ENCODE measurements at regions not wholly inside any gene's neighbourhood (a gene's known extent, or its start where the extent isn't known, plus 50 kb on each side); places are given as distances from the start of the nearest gene placed in this dataset.

DNA sequence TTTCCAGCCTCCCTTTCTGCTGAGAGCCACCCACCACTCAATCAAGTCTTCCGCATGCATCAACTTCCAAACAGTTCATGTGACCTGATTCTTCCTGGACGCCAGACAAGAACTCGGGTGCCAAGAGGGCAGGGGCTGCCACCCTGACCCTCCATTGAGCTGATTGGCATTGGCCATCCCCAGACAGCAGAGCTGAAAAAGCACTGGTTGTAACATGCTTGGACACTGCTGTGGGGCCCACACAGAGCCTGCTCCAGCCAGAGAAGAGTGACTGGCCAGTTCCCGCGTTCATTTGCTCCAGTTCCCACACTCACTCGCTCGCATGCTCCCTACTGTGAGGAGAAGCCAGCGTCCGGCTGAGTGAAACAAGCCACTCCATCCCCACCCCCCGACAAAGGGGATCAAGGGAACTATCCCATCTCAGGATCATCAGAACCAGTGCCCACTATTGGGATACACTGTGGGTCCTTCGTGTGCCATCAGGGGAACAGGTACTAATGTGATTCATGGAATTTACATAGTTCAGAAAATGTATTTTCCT, 420.3 kb downstream of the NPHP4 start:
- FAIRE-seq, result no peak
- in situ Hi-C loops (cut with MboI) (no loop called here), intact Hi-C loops (cut with micrococcal nuclease; ENCODE audit: unreplicated experiment) (no loop called here)
- DNase-seq (ENCODE audit: low read depth, low spot score), result no peak
- no TSS peak for BruUV-seq (replicated peaks)
- Histone ChIP-seq H3K4me2 (ENCODE audit: control insufficient read depth, insufficient read depth) (no peak overlapping the region), H3K27me3 (replicated peaks in 1 of 2; ENCODE audit: control insufficient read depth in 2 of 2, insufficient read depth in 2 of 2, low read length in 1 of 2) (no peaks in the 10 kb centered on the region), H3K4me1 (ENCODE audit: control insufficient read depth, insufficient read depth, low read length) (no peaks in the 10 kb centered on the region), H3K79me2 (ENCODE audit: control insufficient read depth, insufficient read depth, low read length) (no peaks in the 10 kb centered on the region), H2AFZ (ENCODE audit: control insufficient read depth, low read depth, low read length) (no peak overlapping the region), H3K4me3 (no peak overlapping the region), H3K9me3 (replicated peaks; ENCODE audit: control insufficient read depth, insufficient read depth, low read length) (no peaks in the 10 kb centered on the region; the same call in 2 of the 3 replicates), H4K20me1 (ENCODE audit: control insufficient read depth, insufficient read depth) (no peaks in the 10 kb centered on the region), H3K27ac (ENCODE audit: control insufficient read depth, insufficient read depth) (no peak overlapping the region), H3K9ac (ENCODE audit: control insufficient read depth, insufficient read depth, low read length) (no peak overlapping the region), H3K36me3 (ENCODE audit: control insufficient read depth in 2 of 2, insufficient read depth in 2 of 2, low read length in 1 of 2) (no peaks in the 10 kb centered on the region)
- TF ChIP-seq, protein P1, sequence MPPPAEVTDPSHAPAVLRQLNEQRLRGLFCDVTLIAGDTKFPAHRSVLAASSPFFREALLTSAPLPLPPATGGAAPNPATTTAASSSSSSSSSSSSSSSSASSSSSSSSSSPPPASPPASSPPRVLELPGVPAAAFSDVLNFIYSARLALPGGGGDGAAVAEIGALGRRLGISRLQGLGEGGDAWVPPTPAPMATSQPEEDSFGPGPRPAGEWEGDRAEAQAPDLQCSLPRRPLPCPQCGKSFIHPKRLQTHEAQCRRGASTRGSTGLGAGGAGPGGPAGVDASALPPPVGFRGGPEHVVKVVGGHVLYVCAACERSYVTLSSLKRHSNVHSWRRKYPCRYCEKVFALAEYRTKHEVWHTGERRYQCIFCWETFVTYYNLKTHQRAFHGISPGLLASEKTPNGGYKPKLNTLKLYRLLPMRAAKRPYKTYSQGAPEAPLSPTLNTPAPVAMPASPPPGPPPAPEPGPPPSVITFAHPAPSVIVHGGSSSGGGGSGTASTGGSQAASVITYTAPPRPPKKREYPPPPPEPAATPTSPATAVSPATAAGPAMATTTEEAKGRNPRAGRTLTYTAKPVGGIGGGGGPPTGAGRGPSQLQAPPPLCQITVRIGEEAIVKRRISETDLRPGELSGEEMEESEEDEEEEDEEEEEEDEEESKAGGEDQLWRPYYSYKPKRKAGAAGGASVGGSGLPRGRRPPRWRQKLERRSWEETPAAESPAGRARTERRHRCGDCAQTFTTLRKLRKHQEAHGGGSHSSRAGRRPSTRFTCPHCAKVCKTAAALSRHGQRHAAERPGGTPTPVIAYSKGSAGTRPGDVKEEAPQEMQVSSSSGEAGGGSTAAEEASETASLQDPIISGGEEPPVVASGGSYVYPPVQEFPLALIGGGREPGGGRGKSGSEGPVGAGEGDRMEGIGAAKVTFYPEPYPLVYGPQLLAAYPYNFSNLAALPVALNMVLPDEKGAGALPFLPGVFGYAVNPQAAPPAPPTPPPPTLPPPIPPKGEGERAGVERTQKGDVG (CRISPR knock-in tag; IDR thresholded peaks at IDR 0.05), result no peak
- TF ChIP-seq, protein P2, sequence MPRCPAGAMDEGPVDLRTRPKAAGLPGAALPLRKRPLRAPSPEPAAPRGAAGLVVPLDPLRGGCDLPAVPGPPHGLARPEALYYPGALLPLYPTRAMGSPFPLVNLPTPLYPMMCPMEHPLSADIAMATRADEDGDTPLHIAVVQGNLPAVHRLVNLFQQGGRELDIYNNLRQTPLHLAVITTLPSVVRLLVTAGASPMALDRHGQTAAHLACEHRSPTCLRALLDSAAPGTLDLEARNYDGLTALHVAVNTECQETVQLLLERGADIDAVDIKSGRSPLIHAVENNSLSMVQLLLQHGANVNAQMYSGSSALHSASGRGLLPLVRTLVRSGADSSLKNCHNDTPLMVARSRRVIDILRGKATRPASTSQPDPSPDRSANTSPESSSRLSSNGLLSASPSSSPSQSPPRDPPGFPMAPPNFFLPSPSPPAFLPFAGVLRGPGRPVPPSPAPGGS (IDR thresholded peaks at IDR 0.05; ENCODE audit: borderline replicate concordance, insufficient read depth, low read depth, low read length, poor library complexity, severe bottlenecking), result no peak
- no peak for TF ChIP-seq BHLHE40 (IDR thresholded peaks at IDR 0.05; ENCODE audit: borderline replicate concordance in 1 of 2, low read depth in 2 of 2, low read length in 1 of 2)
- ChIA-PET CTCF (no interaction called here), SMC1A (ENCODE audit: uncharacterized antibody, unreplicated experiment) (no interaction called here), RAD21 (ENCODE audit: unreplicated experiment) (no interaction called here), POLR2A (no interaction called here)
- no peak for ATAC-seq
- WGBS (ENCODE audit: insufficient coverage, insufficient replicate concordance, low lambda C conversion rate, missing lambda C conversion rate), result 45% methylated on average over 10 of the region's 11 CpGs
